HG03025 (cell line): ENCODE measurements at regions not wholly inside any gene's neighbourhood (a gene's known extent, or its start where the extent isn't known, plus 50 kb on each side); places are given as distances from the start of the nearest gene placed in this dataset.
"Not testable (repeated sequence)": the region's sequence is repeated elsewhere in the genome, so short reads cannot be mapped to it uniquely, and the experiment has no call there.

Experiments
- ATAC-seq: cut with Tn5 transposase; IDR thresholded peaks from one replicate; pipeline ENCODE4 v1.9.1; 2021; ENCODE audit warnings: mild to moderate bottlenecking, moderate library complexity; ENCODE audit not compliant: unreplicated experiment, low FRiP score

GRCh38 chr1:101128211-101128727 is 102.7 kb upstream of the DPH5 start:
- peak; percentile 98 for ATAC-seq

GRCh38 chr1:101124405-101124804 is 98.8 kb upstream of the DPH5 start:
- no peak for ATAC-seq

- not testable (repeated sequence) for ATAC-seq
These were observed 98.3 kb upstream of the DPH5 start for GRCh38 chr1:101123904-101124303.

- peak; percentile 90 for ATAC-seq
These were observed 97.0 kb upstream of the DPH5 start for GRCh38 chr1:101122452-101123166.

- no peak for ATAC-seq
These were observed 96.4 kb upstream of the DPH5 start for GRCh38 chr1:101121975-101122374.

GRCh38 chr1:101121504-101121903 is 95.9 kb upstream of the DPH5 start:
- ATAC-seq: no peak

- ATAC-seq: no peak
These were observed 95.3 kb upstream of the DPH5 start for GRCh38 chr1:101120868-101121267.

GRCh38 chr1:101119289-101119688 is 93.7 kb upstream of the DPH5 start:
- no peak for ATAC-seq

GRCh38 chr1:101116006-101116405 is 90.4 kb upstream of the DPH5 start:
- ATAC-seq: no peak

- no peak for ATAC-seq
These were observed 89.5 kb upstream of the DPH5 start for GRCh38 chr1:101115112-101115511.

- not testable (repeated sequence) for ATAC-seq
These were observed 88.5 kb upstream of the DPH5 start for GRCh38 chr1:101114128-101114527.

GRCh38 chr1:101112051-101112780 is 86.6 kb upstream of the DPH5 start:
- ATAC-seq: peak; percentile 79

GRCh38 chr1:101111461-101111860 is 85.9 kb upstream of the DPH5 start:
- no peak for ATAC-seq

GRCh38 chr1:101109791-101110190 is 84.2 kb upstream of the DPH5 start:
- ATAC-seq: no peak

- no peak for ATAC-seq
These were observed 82.5 kb upstream of the DPH5 start for GRCh38 chr1:101108111-101108500.

- ATAC-seq: no peak
These were observed 82.0 kb upstream of the DPH5 start for GRCh38 chr1:101107496-101108110.

GRCh38 chr1:101105877-101106276 is 80.3 kb upstream of the DPH5 start:
- no peak for ATAC-seq

GRCh38 chr1:101102426-101103156 is 77.0 kb upstream of the DPH5 start:
- no peak for ATAC-seq

- ATAC-seq: no peak
These were observed 75.8 kb upstream of the DPH5 start for GRCh38 chr1:101101360-101101759.

- ATAC-seq: no peak
These were observed 75.1 kb upstream of the DPH5 start for GRCh38 chr1:101100674-101101073.

GRCh38 chr1:101098907-101099306 is 73.3 kb upstream of the DPH5 start:
- ATAC-seq: no peak
